ENCODE measurements at regions not wholly inside any gene's neighbourhood (a gene's known extent, or its start where the extent isn't known, plus 50 kb on each side); places are given as distances from the start of the nearest gene placed in this dataset.

DNA sequence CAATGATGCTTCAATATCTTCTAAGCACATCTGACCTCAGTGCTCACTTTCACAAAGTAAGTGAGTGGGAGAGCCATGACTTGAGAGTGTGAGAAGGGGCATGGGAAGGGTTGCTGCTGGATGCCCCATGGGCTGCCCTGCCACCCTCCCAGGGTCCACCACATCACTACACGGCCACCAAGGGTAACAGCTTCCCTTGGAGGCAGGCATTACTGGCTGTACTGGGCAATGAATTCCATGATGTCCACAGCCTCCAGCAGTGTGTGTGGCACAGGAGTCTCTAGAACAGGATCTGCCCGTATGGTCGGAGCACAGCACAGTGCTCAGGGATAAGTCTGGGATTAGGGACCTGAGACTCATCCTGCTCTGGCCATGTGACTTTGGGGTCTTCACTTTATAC lies 481.0 kb upstream of the MYT1L start:
- ATAC-seq (no peak), DNase-seq (no peak)
- Histone ChIP-seq H3K4me3 (no peak overlapping the region), H3K4me1 (no peaks in the 10 kb centered on the region), H3K9me3 (no peaks in the 10 kb centered on the region), H3K36me3 (no peaks in the 10 kb centered on the region), H3K27me3 (no peaks in the 10 kb centered on the region), H3K27ac (no peak overlapping the region)
- TF ChIP-seq POLR2A (IDR thresholded peaks at IDR 0.05), result no peak
- TF ChIP-seq, protein P1, sequence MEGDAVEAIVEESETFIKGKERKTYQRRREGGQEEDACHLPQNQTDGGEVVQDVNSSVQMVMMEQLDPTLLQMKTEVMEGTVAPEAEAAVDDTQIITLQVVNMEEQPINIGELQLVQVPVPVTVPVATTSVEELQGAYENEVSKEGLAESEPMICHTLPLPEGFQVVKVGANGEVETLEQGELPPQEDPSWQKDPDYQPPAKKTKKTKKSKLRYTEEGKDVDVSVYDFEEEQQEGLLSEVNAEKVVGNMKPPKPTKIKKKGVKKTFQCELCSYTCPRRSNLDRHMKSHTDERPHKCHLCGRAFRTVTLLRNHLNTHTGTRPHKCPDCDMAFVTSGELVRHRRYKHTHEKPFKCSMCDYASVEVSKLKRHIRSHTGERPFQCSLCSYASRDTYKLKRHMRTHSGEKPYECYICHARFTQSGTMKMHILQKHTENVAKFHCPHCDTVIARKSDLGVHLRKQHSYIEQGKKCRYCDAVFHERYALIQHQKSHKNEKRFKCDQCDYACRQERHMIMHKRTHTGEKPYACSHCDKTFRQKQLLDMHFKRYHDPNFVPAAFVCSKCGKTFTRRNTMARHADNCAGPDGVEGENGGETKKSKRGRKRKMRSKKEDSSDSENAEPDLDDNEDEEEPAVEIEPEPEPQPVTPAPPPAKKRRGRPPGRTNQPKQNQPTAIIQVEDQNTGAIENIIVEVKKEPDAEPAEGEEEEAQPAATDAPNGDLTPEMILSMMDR (IDR thresholded peaks at IDR 0.05 in 4 of 5, conservative IDR thresholded peaks at IDR 0.05 in 1 of 5), result no peak
- in situ Hi-C loops (cut with MboI; ENCODE audit: low sequenced_read_pairs in 4 of 4), result no loop called here
- intact Hi-C loops (cut with DNase I; ENCODE audit: low total_unique reads), result no loop called here

DNA sequence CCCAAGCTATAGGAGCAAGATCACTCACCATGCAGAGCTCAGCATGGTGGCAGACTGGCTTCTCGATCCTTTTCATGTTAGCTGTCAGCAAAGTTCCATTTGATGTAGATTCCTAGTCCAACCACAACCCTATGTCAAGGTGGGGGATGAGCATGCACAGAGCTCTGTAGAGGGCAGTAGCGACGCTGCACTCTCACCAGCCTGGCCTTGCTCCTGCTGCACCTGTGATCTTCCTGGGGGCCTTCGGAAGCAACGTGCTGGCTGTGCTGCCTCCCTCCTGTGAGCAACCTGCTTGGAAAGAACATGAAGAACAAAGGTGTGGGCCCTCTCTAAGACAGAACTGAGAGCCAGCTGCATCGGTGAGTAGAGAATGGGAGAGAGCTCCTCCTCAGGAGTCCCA lies 479.4 kb upstream of the MYT1L start:
- H3K9me3 ChIP-seq, result no peaks in the 10 kb centered on the region
- intact Hi-C loops (cut with DNase I; ENCODE audit: low total_unique reads) (no loop called here), in situ Hi-C loops (cut with MboI; ENCODE audit: low sequenced_read_pairs in 4 of 4) (no loop called here)
- TF ChIP-seq, protein P1 (IDR thresholded peaks at IDR 0.05 in 4 of 5, conservative IDR thresholded peaks at IDR 0.05 in 1 of 5), result no peak
- TF ChIP-seq POLR2A (IDR thresholded peaks at IDR 0.05), result no peak
- ATAC-seq, result no peak
- no peaks in the 10 kb centered on the region for H3K4me1 ChIP-seq
- H3K27me3 ChIP-seq, result no peaks in the 10 kb centered on the region
- H3K36me3 ChIP-seq, result no peaks in the 10 kb centered on the region
- DNase-seq, result no peak
- no peak overlapping the region for H3K4me3 ChIP-seq
- no peak overlapping the region for H3K27ac ChIP-seq

DNA sequence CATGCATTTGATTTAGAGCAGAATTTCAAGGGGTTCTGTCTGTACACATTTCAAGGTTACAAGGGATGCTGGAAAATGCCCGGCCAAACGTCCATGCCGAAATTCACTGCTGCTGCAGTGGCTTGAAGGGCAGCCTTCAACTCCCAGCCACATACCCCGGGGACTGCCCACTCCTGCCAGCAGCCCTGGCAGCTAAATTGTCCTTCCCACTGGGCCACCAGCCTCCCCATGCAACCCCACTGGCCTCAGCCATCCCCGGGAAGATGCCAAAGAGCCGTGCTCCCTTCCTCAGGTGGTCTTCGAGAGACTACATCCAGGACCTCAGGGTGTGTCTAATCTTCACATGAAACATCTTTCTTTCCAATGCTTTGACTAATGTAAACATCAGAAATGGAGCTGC lies 478.7 kb upstream of the MYT1L start:
- H3K27ac ChIP-seq, result no peak overlapping the region
- in situ Hi-C loops (cut with MboI; ENCODE audit: low sequenced_read_pairs in 4 of 4), result no loop called here
- TF ChIP-seq POLR2A (IDR thresholded peaks at IDR 0.05), result no peak
- TF ChIP-seq, protein P1 (IDR thresholded peaks at IDR 0.05 in 4 of 5, conservative IDR thresholded peaks at IDR 0.05 in 1 of 5), result no peak
- H3K27me3 ChIP-seq, result no peaks in the 10 kb centered on the region
- no peak for ATAC-seq
- no peaks in the 10 kb centered on the region for H3K9me3 ChIP-seq
- no peaks in the 10 kb centered on the region for H3K36me3 ChIP-seq
- H3K4me3 ChIP-seq, result no peak overlapping the region
- intact Hi-C loops (cut with DNase I; ENCODE audit: low total_unique reads), result no loop called here
- no peak for DNase-seq
- no peaks in the 10 kb centered on the region for H3K4me1 ChIP-seq

DNA sequence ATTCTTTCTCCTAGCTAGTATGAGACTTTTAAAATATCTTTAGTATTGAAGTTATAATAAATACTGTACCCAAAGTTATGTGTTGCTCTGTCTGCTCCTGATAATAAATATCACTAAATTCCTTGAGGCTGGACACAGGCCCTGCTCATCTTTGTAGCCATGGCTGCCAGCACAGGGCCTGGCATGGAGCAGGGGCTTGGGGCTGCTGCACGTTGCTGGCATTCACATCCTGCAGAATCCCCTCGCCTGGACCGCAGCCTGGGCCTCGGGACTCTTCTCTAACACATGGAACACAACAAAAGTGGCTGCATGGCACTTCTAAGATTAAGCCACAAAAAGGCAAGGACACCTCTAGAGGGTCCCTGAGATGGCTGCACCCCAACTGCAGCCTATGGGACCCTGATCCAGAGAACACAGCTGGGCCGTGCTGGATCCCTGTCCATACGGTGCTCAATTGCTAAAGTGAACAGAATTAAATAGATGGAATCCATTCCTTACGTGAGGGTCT lies 477.5 kb upstream of the MYT1L start:
- Histone ChIP-seq H3K4me1 (no peaks in the 10 kb centered on the region), H3K36me3 (no peaks in the 10 kb centered on the region), H3K27ac (no peak overlapping the region), H3K9me3 (no peaks in the 10 kb centered on the region), H3K27me3 (no peaks in the 10 kb centered on the region), H3K4me3 (no peak overlapping the region)
- DNase-seq (no peak), ATAC-seq (no peak)
- intact Hi-C loops (cut with DNase I; ENCODE audit: low total_unique reads), result no loop called here
- in situ Hi-C loops (cut with MboI; ENCODE audit: low sequenced_read_pairs in 4 of 4), result no loop called here
- TF ChIP-seq, protein P1 (IDR thresholded peaks at IDR 0.05 in 4 of 5, conservative IDR thresholded peaks at IDR 0.05 in 1 of 5), result no peak
- TF ChIP-seq POLR2A (IDR thresholded peaks at IDR 0.05), result no peak

DNA sequence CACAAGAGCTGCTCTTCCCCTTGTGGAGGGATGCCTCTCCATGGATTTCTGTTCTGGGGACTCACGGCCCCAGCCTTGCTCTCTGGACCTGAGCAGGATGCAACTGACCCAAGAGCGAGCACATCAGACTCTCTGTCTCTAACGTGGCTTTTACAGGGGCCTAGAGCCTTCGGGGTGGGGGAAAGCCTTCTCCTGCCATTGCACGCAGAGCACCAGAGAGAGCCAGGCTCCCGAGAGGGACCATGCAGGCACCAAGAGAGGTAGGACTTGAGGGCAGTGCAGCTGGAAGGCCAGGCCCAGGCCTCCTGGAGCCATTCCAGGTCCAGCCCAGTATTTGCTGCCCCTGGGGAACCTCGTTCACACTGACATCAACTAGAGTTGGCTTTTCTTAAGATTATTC lies 475.6 kb upstream of the MYT1L start:
- ATAC-seq (no peak), DNase-seq (no peak)
- Histone ChIP-seq H3K4me3 (no peak overlapping the region), H3K36me3 (no peaks in the 10 kb centered on the region), H3K9me3 (no peaks in the 10 kb centered on the region), H3K27me3 (no peaks in the 10 kb centered on the region), H3K4me1 (no peaks in the 10 kb centered on the region), H3K27ac (no peak overlapping the region)
- TF ChIP-seq, protein P1 (IDR thresholded peaks at IDR 0.05 in 4 of 5, conservative IDR thresholded peaks at IDR 0.05 in 1 of 5), result no peak
- no peak for TF ChIP-seq POLR2A (IDR thresholded peaks at IDR 0.05)
- intact Hi-C loops (cut with DNase I; ENCODE audit: low total_unique reads), result no loop called here
- in situ Hi-C loops (cut with MboI; ENCODE audit: low sequenced_read_pairs in 4 of 4), result no loop called here

All from gastrocnemius medialis (tissue), 4 donors.